GM21381 (cell line): ENCODE measurements at regions not wholly inside any gene's neighbourhood (a gene's known extent, or its start where the extent isn't known, plus 50 kb on each side); places are given as distances from the start of the nearest gene placed in this dataset.
"Not testable (repeated sequence)": the region's sequence is repeated elsewhere in the genome, so short reads cannot be mapped to it uniquely, and the experiment has no call there.

Experiments
- ATAC-seq: cut with Tn5 transposase; IDR thresholded peaks from one replicate; pipeline ENCODE4 v1.9.1; 2021; ENCODE audit warnings: mild to moderate bottlenecking, moderate library complexity; ENCODE audit not compliant: unreplicated experiment

GRCh38 chr1:102365071-102365470 lies 368.3 kb upstream of the OLFM3 start:
- no peak for ATAC-seq

- no peak for ATAC-seq
These were observed 339.9 kb upstream of the OLFM3 start for GRCh38 chr1:102336602-102337001.

- no peak for ATAC-seq
These were observed 321.5 kb upstream of the OLFM3 start for GRCh38 chr1:102318104-102318806.

- ATAC-seq = no peak
These were observed 318.4 kb upstream of the OLFM3 start for GRCh38 chr1:102315096-102315495.

- ATAC-seq = no peak
These were observed 299.4 kb upstream of the OLFM3 start for GRCh38 chr1:102296116-102296515.

GRCh38 chr1:102282955-102283354 lies 286.2 kb upstream of the OLFM3 start:
- no peak for ATAC-seq

GRCh38 chr1:102262994-102263393 lies 266.3 kb upstream of the OLFM3 start:
- ATAC-seq = no peak

- no peak for ATAC-seq
These were observed 256.2 kb upstream of the OLFM3 start for GRCh38 chr1:102252731-102253505.

GRCh38 chr1:102241431-102242338 lies 245.0 kb upstream of the OLFM3 start:
- peak; percentile 72 for ATAC-seq

GRCh38 chr1:102239247-102239646 lies 242.5 kb upstream of the OLFM3 start:
- ATAC-seq = no peak

GRCh38 chr1:102234753-102235359 lies 238.1 kb upstream of the OLFM3 start:
- ATAC-seq = no peak

- peak; percentile 56 for ATAC-seq
These were observed 222.7 kb upstream of the OLFM3 start for GRCh38 chr1:102219463-102219862.

- not testable (repeated sequence) for ATAC-seq
These were observed 214.2 kb upstream of the OLFM3 start for GRCh38 chr1:102210891-102211290.

- peak; percentile 52 for ATAC-seq
These were observed 195.0 kb upstream of the OLFM3 start for GRCh38 chr1:102191723-102192122.

GRCh38 chr1:102190429-102190828 lies 193.7 kb upstream of the OLFM3 start:
- no peak for ATAC-seq

GRCh38 chr1:102186536-102186935 lies 189.8 kb upstream of the OLFM3 start:
- no peak for ATAC-seq

- ATAC-seq = no peak
These were observed 188.5 kb upstream of the OLFM3 start for GRCh38 chr1:102185260-102185659.

GRCh38 chr1:102184477-102184876 lies 187.8 kb upstream of the OLFM3 start:
- no peak for ATAC-seq

GRCh38 chr1:102183711-102184110 lies 187.0 kb upstream of the OLFM3 start:
- no peak for ATAC-seq

- no peak for ATAC-seq
These were observed 186.0 kb upstream of the OLFM3 start for GRCh38 chr1:102182603-102183260.
